GM12892 (cell line): ENCODE measurements at regions not wholly inside any gene's neighbourhood (a gene's known extent, or its start where the extent isn't known, plus 50 kb on each side); places are given as distances from the start of the nearest gene placed in this dataset.

ENCODE experiments used
- POLR2AphosphoS5 ChIP-seq: IDR thresholded peaks from 2 replicates; pipeline ENCODE4 v1.6.1; 2011; ENCODE audit warnings: low read depth, low read length, control low read depth
- TAF1 ChIP-seq: IDR thresholded peaks from 2 replicates; pipeline ENCODE4 v1.6.1; 2011; ENCODE audit warnings: low read depth, mild to moderate bottlenecking, control low read depth, low read length, borderline replicate concordance

DNA sequence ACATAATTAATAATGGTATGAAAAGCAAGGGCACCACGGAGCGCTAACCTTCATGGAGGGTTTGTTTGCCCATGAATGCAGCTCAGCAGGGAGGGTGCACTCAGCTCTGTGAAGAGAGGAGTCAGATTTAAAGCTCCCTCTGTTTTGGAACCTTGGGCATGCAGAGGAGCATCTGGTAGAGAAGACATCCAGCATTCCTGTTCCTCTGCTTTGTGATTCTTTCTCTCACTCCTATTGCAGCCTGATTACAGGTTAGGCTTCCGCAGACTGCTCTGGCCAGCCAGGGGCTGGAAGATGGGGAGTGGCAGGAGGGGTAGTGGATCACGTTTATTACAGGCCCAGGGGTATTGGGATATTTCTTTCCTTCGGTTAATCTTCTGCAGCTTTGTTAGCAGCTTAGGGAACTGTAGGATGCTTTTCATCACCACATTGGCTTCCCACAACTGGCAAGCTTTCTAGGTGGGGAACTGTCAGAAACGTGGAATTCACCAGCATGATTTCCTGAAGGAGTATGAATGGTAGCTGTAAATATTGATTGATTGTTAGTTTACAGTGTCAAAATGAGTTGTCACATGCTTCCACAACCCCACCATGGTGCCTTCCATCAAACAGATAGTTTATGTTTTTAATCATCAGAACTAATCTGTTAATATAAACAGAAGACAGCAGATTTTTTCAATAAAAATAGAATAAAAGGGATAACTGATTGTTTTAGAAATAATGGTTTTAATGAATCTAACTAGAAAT, 201.1 kb downstream of the VAPA start:
- TF ChIP-seq POLR2AphosphoS5: no peak
- TF ChIP-seq TAF1: no peak
